ENCODE measurements at regions not wholly inside any gene's neighbourhood (a gene's known extent, or its start where the extent isn't known, plus 50 kb on each side); places are given as distances from the start of the nearest gene placed in this dataset.
"Not testable (repeated sequence)": the region's sequence is repeated elsewhere in the genome, so short reads cannot be mapped to it uniquely, and the experiment has no call there.

DNA sequence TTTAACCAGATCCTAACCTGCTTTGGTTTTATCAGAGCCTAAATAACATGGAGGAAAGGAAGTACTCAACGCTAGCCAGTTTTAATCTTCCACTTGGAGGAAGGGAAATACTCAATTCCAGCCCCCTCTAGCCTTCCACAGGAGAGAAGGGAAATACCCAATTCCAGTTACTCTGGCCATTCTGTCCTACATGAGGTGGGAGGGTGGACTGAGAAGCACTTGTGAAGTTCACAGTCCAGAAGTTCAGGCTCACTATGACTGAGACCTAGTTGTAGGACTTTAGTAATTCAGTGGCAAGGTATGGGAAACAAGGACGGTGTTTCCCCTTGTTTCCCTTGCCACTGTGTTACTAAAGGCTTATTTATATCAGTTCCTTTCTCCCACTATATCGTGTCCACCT is 672.0 kb downstream of the RFPL4B start:
- DNase-seq (ENCODE audit: low read depth in 2 of 3, low spot score in 1 of 3), result no peak

- no peak for DNase-seq (ENCODE audit: low read depth in 2 of 3, low spot score in 1 of 3)
Measured at GRCh38 chr6:113027780-113028179, 680.6 kb downstream of the RFPL4B start.

- not testable (repeated sequence) for DNase-seq (ENCODE audit: low read depth in 2 of 3, low spot score in 1 of 3)
Measured at GRCh38 chr6:113029161-113029560, 682.0 kb downstream of the RFPL4B start.

GRCh38 chr6:113031591-113032238 is 684.6 kb downstream of the RFPL4B start:
- DNase-seq (ENCODE audit: low read depth in 2 of 3, low spot score in 1 of 3), result no peak

DNA sequence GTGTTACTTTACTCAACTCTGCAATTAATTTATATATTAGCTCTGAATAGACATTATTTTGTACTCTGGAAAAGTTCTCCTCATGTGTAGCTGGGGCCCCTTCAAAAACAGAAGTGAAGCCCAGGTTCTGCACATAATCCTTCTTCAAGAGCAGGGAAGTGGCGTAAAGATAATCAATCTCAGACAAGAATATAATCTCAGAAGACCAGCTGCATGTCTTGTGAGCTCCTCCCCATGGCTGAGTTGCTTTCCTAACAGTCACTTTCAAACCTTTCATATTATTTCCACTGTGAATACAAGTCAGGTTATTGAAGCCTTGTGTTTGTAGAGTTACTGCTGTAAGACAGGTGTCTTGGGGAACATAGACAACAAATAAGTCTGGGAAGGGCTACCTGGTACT is 691.9 kb downstream of the RFPL4B start:
- DNase-seq (ENCODE audit: low read depth in 2 of 3, low spot score in 1 of 3), result no peak

- no peak for DNase-seq (ENCODE audit: low read depth in 2 of 3, low spot score in 1 of 3)
Measured at GRCh38 chr6:113047148-113047547, 700.0 kb downstream of the RFPL4B start.

GRCh38 chr6:113047932-113048331 is 700.8 kb downstream of the RFPL4B start:
- no peak for DNase-seq (ENCODE audit: low read depth in 2 of 3, low spot score in 1 of 3)

DNA sequence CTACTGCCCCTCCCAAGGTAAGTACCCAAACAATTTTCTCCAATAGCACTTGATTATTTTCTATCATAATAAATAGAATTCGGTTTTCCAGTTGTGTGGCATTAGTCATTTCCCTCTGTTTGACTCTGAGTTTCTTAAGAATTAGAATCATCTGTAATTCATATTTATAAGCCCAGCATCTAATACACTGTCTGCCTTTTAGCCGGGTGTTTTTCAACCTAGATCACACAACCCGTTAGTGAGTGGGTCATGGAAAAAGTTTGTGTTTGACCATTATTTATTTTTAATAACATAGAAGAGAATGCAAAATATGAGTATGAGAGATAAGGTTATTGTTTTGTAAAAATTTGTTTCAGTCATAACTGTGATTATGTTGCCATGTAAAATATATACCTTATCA is 701.6 kb downstream of the RFPL4B start:
- no peak for DNase-seq (ENCODE audit: low read depth in 2 of 3, low spot score in 1 of 3)

DNA sequence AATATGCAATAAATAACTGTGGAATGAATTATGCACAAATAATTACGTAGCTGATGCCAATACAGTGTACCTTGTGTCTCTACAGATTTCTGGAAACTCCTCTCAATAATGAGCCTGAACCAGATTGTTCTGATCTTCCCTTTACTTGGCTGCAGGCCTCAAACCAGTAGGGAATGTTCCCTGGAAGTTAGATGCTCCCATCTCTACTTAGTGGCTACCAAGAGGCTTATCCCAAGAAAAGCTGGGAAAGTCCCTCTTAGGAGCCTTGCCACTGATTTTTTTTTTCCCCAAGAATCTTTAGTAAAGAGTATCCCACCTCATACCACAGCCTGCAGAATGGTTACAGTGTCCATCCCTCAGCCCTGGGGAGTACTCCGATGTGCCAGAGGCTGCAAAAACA is 702.1 kb downstream of the RFPL4B start:
- DNase-seq (ENCODE audit: low read depth in 2 of 3, low spot score in 1 of 3), result no peak

DNA sequence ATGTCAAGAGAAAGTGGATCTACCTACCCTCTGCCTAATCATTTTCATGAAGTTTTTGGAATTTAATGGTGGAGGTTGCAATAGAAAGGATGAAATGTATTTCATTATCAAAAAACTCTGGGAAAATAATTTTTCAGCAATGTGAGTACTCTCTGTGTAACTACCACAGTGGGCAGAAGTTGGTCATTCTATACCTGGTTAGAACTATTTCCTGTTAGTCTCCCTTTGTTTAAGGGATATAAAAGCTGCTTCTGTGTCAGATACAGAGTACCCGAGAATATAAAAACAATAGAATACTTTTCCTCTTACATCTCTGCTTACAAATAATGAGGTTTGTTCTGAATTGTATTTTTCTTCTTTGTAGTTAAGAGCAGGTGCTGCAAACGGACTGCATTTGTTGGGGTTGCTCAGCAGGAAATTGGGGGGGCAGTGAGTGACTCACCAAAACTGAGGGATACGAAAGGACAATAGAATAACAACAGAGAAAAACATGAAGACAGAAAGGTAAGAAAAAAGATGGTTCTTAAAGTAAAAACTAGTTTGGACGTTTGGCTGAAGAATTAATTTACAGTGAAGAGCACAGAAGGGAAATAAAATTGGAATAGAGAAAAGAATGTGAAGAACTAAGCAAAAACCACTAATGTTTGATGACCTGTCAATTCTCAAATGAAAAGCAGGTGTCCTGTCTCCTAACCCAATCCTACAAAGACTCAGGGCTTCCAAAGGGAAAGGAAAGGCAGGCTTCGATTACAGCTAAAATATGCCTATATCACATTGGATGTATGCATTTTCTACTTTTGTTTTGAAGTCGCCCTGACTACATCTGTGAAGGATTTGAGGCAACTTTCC is 703.1 kb downstream of the RFPL4B start:
- DNase-seq (ENCODE audit: low read depth in 2 of 3, low spot score in 1 of 3), result no peak

DNA sequence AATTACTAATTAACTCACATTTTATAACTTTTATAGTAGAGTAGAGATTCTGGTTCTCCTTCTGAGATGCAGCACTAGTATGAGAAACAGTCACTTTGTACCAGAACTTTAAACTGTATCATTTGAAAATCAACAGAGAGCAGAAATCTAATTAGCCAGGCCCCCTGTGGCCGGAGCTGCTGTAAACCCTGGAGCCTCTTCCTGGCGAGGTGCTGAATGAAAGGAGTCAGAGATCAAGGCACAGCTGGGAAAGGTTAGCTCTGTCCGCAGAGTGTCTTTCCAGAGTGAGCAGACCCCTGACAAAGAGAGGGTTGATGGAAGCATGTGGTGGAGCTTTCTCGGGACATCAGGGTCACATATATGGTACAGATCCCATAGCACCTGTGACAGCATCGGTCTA is 703.8 kb downstream of the RFPL4B start:
- DNase-seq (ENCODE audit: low read depth in 2 of 3, low spot score in 1 of 3), result no peak

- DNase-seq (ENCODE audit: low read depth in 2 of 3, low spot score in 1 of 3), result no peak
Measured at GRCh38 chr6:113052506-113052905, 705.4 kb downstream of the RFPL4B start.

- no peak for DNase-seq (ENCODE audit: low read depth in 2 of 3, low spot score in 1 of 3)
Measured at GRCh38 chr6:113055061-113055460, 707.9 kb downstream of the RFPL4B start.

DNA sequence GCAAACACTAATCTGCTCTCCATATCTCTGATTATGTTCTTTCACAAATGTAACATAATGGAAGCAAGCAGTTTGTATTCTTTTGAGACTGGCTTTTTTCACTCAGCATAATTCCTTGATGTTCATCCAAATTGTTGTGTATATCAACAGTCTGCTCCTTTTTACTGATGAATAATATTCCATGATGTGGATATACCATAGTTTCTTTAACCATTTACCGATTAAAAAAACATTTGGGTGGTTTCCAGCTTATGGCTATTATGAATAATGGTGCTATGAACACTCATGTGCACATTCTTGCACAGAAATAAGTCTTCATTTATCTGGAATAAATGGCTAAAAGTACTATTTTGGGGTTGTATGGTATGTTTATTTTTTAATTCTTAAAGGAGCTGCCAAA is 708.9 kb downstream of the RFPL4B start:
- DNase-seq (ENCODE audit: low read depth in 2 of 3, low spot score in 1 of 3), result no peak

DNA sequence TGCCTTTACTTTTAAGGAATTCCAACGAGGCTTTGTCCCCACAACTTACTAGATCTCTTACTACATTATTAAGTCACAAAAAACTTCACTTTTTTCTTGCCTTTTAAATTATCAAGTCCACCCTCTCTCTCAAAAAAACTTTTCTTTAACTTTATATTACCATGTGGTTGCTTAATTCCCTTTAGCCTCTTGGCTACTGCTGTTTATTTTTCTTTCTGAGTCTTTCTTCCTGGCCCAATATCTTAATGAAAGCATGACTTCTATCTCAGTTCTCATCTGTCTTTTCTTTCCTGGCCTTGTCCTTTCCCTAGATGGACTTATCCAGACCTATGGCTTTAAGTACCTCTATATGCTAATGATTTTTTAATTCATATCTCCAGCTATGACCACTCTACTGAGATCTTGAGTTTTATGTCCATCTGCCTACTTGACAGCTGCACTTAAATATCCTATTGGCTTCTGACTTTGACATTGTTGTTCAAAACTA is 710.5 kb downstream of the RFPL4B start:
- DNase-seq (ENCODE audit: low read depth in 2 of 3, low spot score in 1 of 3), result no peak

DNA sequence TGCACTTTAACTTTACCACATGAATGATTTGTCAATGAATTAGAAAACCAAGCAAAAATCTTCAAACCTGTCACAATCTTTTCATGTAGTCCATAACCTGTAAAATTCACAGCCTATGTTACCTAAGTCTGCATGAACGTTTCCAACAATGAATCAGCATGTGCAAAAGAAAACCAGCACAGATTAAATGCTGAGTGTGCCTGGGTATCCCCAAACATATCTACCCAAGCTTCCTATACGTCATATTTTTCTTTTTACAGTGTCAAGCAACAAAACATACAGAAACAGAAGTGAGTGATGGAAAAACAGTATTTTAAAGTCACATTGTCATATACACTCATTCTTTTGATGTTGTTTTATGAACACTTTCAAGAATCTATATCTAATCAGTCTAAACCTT is 713.5 kb downstream of the RFPL4B start:
- DNase-seq (ENCODE audit: low read depth in 2 of 3, low spot score in 1 of 3), result no peak

GRCh38 chr6:113065611-113066010 is 718.5 kb downstream of the RFPL4B start:
- DNase-seq (ENCODE audit: low read depth in 2 of 3, low spot score in 1 of 3), result no peak

- no peak for DNase-seq (ENCODE audit: low read depth in 2 of 3, low spot score in 1 of 3)
Measured at GRCh38 chr6:113067612-113068275, 720.6 kb downstream of the RFPL4B start.

DNA sequence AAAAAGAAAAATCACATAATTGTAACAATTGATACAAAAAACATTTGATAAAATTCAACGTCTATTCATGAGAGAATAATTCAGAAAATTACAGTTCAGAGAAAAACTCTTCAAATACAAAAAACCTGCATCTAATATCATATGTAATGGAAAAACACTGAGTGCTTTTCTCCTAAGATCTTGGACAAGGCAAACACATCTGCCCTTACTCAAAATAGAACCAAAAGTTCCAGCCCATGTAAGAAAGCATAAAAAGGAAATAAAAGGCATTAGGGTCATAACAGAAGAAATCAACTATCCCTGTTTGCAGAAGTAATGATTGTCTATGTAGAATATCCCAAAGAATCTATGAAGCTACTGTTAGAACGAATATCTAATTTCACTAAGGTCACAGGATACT is 721.4 kb downstream of the RFPL4B start:
- DNase-seq (ENCODE audit: low read depth in 2 of 3, low spot score in 1 of 3), result no peak

- DNase-seq (ENCODE audit: low read depth in 2 of 3, low spot score in 1 of 3), result not testable (repeated sequence)
Measured at GRCh38 chr6:113070681-113071080, 723.6 kb downstream of the RFPL4B start.

DNA sequence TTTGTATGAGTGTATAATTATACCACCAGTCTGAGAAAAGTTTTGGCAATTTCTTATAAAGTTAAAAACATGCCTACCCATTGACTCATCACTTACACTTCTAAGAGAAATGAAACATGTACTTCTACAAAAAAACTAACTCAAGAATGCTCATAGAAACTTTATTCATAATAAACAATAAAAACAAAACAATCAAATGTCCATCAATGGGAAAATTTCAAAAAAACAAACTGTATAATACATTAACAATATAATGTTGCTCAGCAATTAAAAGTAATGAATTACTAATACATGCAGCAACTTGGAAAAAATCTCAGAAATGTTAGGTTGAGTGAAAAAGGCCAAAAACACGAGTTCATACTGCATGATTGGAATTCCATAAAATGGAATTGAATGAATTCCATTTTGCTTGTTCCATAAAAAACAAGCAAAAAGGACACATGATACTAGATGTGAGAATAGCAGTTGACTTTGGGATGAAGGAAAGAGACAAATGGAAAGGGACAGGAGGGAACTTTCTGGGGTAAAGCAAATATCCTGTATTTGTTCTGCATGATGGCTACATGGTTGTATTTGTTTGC is 726.6 kb downstream of the RFPL4B start:
- no peak for DNase-seq (ENCODE audit: low read depth in 2 of 3, low spot score in 1 of 3)

DNA sequence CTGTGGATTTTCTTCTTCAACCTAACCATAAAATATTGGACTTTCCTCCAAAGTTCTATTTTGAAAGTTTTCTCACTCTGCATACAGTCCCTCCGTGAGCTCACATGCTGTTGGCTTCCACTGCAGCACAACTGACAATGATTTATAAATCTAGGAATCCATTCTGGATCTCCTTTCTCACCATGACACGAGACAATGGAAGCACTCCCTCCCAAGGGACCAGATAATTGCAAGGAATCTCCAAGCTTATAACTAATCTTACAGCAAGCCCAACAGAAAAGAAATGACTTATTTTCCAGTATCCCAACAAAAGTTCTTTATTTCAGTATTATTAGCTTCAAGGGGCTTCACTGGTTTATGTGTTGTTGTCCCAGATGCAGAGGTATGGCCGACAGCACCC is 729.0 kb downstream of the RFPL4B start:
- DNase-seq (ENCODE audit: low read depth in 2 of 3, low spot score in 1 of 3), result no peak
